ENCODE measurements at regions not wholly inside any gene's neighbourhood (a gene's known extent, or its start where the extent isn't known, plus 50 kb on each side); places are given as distances from the start of the nearest gene placed in this dataset.

GRCh38 chr7:121774563-121774962 lies 98.4 kb upstream of the PTPRZ1 start:
- Histone ChIP-seq H3K9me3 (ENCODE audit: insufficient read depth, low read depth, low read length) (no peaks in the 10 kb centered on the region), H3K79me2 (ENCODE audit: insufficient read depth, low read length) (no peaks in the 10 kb centered on the region), H3K27me3 (ENCODE audit: insufficient read depth, low read length, poor library complexity, severe bottlenecking) (no peaks in the 10 kb centered on the region), H3K36me3 (ENCODE audit: insufficient read depth, low read length) (no peaks in the 10 kb centered on the region), H4K20me1 (ENCODE audit: insufficient read depth, low read length, poor library complexity, severe bottlenecking) (no peaks in the 10 kb centered on the region), H3K9ac (ENCODE audit: low read depth, low read length, poor library complexity, severe bottlenecking) (no peak overlapping the region), H3K4me2 (ENCODE audit: low read depth, low read length, poor library complexity, severe bottlenecking) (no peak overlapping the region), H2AFZ (ENCODE audit: low read length) (no peak overlapping the region), H3K9me2 (replicated peaks; ENCODE audit: low read depth, low read length) (no peaks in the 10 kb centered on the region), H3K4me3 (ENCODE audit: low read length, poor library complexity, severe bottlenecking) (no peak overlapping the region), H3F3A (ENCODE audit: low read depth) (no peaks in the 10 kb centered on the region), H3K4me1 (ENCODE audit: insufficient read depth, low read length, poor library complexity, severe bottlenecking) (no peaks in the 10 kb centered on the region)
- no peak for TF ChIP-seq CTCF (conservative IDR thresholded peaks at IDR 0.05; ENCODE audit: low read length)
- no peak for TF ChIP-seq EZH2phosphoT487 (IDR thresholded peaks at IDR 0.05; ENCODE audit: borderline replicate concordance)

GRCh38 chr7:121766676-121767075 lies 106.3 kb upstream of the PTPRZ1 start:
- H3K79me2 ChIP-seq (ENCODE audit: insufficient read depth, low read length), result no peaks in the 10 kb centered on the region
- H3K36me3 ChIP-seq (ENCODE audit: insufficient read depth, low read length), result no peaks in the 10 kb centered on the region
- no peak overlapping the region for H3K4me2 ChIP-seq (ENCODE audit: low read depth, low read length, poor library complexity, severe bottlenecking)
- H3K9ac ChIP-seq (ENCODE audit: low read depth, low read length, poor library complexity, severe bottlenecking), result no peak overlapping the region
- no peaks in the 10 kb centered on the region for H3F3A ChIP-seq (ENCODE audit: low read depth)
- H3K9me2 ChIP-seq (replicated peaks; ENCODE audit: low read depth, low read length), result no peaks in the 10 kb centered on the region
- no peak overlapping the region for H3K4me3 ChIP-seq (ENCODE audit: low read length, poor library complexity, severe bottlenecking)
- no peaks in the 10 kb centered on the region for H3K4me1 ChIP-seq (ENCODE audit: insufficient read depth, low read length, poor library complexity, severe bottlenecking)
- no peaks in the 10 kb centered on the region for H3K9me3 ChIP-seq (ENCODE audit: insufficient read depth, low read depth, low read length)
- no peaks in the 10 kb centered on the region for H3K27me3 ChIP-seq (ENCODE audit: insufficient read depth, low read length, poor library complexity, severe bottlenecking)
- no peaks in the 10 kb centered on the region for H4K20me1 ChIP-seq (ENCODE audit: insufficient read depth, low read length, poor library complexity, severe bottlenecking)
- no peak overlapping the region for H2AFZ ChIP-seq (ENCODE audit: low read length)
- TF ChIP-seq EZH2phosphoT487 (IDR thresholded peaks at IDR 0.05; ENCODE audit: borderline replicate concordance) (no peak), CTCF (conservative IDR thresholded peaks at IDR 0.05; ENCODE audit: low read length) (no peak)

- no peaks in the 10 kb centered on the region for H3K9me2 ChIP-seq (replicated peaks; ENCODE audit: low read depth, low read length)
- no peak overlapping the region for H3K4me2 ChIP-seq (ENCODE audit: low read depth, low read length, poor library complexity, severe bottlenecking)
- no peak overlapping the region for H2AFZ ChIP-seq (ENCODE audit: low read length)
- H3K36me3 ChIP-seq (ENCODE audit: insufficient read depth, low read length), result no peaks in the 10 kb centered on the region
- no peaks in the 10 kb centered on the region for H3K9me3 ChIP-seq (ENCODE audit: insufficient read depth, low read depth, low read length)
- H3K4me1 ChIP-seq (ENCODE audit: insufficient read depth, low read length, poor library complexity, severe bottlenecking), result no peaks in the 10 kb centered on the region
- H3F3A ChIP-seq (ENCODE audit: low read depth), result no peaks in the 10 kb centered on the region
- H3K79me2 ChIP-seq (ENCODE audit: insufficient read depth, low read length), result no peaks in the 10 kb centered on the region
- H3K9ac ChIP-seq (ENCODE audit: low read depth, low read length, poor library complexity, severe bottlenecking), result no peak overlapping the region
- TF ChIP-seq EZH2phosphoT487 (IDR thresholded peaks at IDR 0.05; ENCODE audit: borderline replicate concordance), result no peak
- TF ChIP-seq CTCF (conservative IDR thresholded peaks at IDR 0.05; ENCODE audit: low read length), result no peak
- no peaks in the 10 kb centered on the region for H3K27me3 ChIP-seq (ENCODE audit: insufficient read depth, low read length, poor library complexity, severe bottlenecking)
- no peak overlapping the region for H3K4me3 ChIP-seq (ENCODE audit: low read length, poor library complexity, severe bottlenecking)
- H4K20me1 ChIP-seq (ENCODE audit: insufficient read depth, low read length, poor library complexity, severe bottlenecking), result no peaks in the 10 kb centered on the region
Measured at GRCh38 chr7:121761399-121761798, 111.6 kb upstream of the PTPRZ1 start.

Measured in Loucy (cell line).